ENCODE measurements at regions not wholly inside any gene's neighbourhood (a gene's known extent, or its start where the extent isn't known, plus 50 kb on each side); places are given as distances from the start of the nearest gene placed in this dataset.

DNA sequence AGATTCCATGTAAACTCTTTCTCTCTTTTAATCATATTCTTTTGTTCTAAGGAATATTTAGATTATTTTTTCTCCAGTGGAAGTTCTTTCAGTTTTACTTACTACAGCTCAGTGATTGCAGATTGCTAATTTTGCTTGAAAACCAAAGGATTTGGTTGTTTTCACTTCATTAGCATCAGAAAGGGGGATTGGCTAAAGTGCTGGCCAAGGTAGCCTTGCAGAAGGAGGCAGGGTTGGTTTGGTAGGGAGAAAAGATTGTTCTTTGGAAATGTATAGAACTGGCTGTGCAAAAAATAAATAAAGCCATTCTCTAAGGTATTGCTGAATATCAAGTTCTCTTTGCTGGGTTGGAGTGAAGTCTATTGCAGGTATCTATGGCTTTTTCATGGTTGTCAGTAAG lies 92.6 kb downstream of the FAT3 start:
- no peaks in the 10 kb centered on the region for H3K27me3 Mint-ChIP-seq (ENCODE audit: unreplicated experiment)
- no peak overlapping the region for H3K27ac Mint-ChIP-seq (ENCODE audit: unreplicated experiment)
- no peak for DNase-seq (ENCODE audit: low spot score)
- H3K36me3 Mint-ChIP-seq (ENCODE audit: low read depth, unreplicated experiment) = no peaks in the 10 kb centered on the region
- TF ChIP-seq, protein P1, sequence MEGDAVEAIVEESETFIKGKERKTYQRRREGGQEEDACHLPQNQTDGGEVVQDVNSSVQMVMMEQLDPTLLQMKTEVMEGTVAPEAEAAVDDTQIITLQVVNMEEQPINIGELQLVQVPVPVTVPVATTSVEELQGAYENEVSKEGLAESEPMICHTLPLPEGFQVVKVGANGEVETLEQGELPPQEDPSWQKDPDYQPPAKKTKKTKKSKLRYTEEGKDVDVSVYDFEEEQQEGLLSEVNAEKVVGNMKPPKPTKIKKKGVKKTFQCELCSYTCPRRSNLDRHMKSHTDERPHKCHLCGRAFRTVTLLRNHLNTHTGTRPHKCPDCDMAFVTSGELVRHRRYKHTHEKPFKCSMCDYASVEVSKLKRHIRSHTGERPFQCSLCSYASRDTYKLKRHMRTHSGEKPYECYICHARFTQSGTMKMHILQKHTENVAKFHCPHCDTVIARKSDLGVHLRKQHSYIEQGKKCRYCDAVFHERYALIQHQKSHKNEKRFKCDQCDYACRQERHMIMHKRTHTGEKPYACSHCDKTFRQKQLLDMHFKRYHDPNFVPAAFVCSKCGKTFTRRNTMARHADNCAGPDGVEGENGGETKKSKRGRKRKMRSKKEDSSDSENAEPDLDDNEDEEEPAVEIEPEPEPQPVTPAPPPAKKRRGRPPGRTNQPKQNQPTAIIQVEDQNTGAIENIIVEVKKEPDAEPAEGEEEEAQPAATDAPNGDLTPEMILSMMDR (IDR thresholded peaks at IDR 0.05; ENCODE audit: unreplicated experiment) = no peak
- H3K4me1 Mint-ChIP-seq (ENCODE audit: unreplicated experiment) = peaks cover 13% of the 10 kb centered on the region
- no peaks in the 10 kb centered on the region for H3K9me3 Mint-ChIP-seq (ENCODE audit: unreplicated experiment)
- no peak overlapping the region for H3K4me3 Mint-ChIP-seq (ENCODE audit: unreplicated experiment)

GRCh38 chr11:92317721-92318120 lies 93.1 kb downstream of the FAT3 start:
- Mint-ChIP-seq H3K36me3 (ENCODE audit: low read depth, unreplicated experiment) (no peaks in the 10 kb centered on the region), H3K9me3 (ENCODE audit: unreplicated experiment) (no peaks in the 10 kb centered on the region), H3K4me1 (ENCODE audit: unreplicated experiment) (peaks cover 13% of the 10 kb centered on the region), H3K27ac (ENCODE audit: unreplicated experiment) (no peak overlapping the region), H3K27me3 (ENCODE audit: unreplicated experiment) (no peaks in the 10 kb centered on the region), H3K4me3 (ENCODE audit: unreplicated experiment) (no peak overlapping the region)
- TF ChIP-seq, protein P1 (IDR thresholded peaks at IDR 0.05; ENCODE audit: unreplicated experiment) = no peak
- no peak for DNase-seq (ENCODE audit: low spot score)

DNA sequence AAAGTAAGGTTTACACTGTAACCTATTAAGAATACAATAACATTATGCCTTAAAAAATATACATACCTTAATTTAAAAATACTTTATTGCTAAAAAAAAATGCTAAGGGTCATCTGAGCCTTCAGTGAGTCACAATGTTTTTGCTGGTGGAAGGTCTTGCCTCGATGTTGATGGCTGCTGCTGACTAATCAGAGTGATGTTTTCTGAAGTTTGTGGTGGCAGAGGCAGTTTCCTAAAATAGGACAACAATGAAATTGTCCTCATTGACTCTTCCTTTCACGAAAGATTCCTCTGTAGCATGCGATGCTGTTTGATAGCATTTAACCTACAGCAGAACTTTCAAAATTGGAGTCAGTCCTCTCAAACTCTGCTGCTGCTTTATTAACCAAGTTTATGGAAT lies 97.6 kb downstream of the FAT3 start:
- DNase-seq (ENCODE audit: low spot score) = no peak

DNA sequence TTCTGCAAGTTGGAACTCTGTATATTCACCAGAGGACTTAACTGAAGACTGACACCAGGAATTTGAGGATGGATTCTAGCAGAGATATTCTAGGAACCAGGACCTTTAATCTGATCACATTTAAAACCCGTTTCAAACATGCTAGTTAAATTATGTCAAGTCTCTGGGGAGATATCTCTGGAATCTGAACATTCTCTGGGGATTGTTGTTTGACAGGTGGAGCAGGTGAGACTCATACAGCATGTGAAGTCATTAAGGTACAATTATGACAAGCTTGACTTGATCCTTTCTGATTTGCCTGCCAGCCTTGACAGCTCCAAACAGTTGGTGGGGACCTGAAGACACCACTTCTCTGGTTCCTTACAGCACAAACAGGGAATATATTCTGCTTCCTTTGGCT lies 100.3 kb downstream of the FAT3 start:
- Mint-ChIP-seq H3K9me3 (ENCODE audit: unreplicated experiment) (no peaks in the 10 kb centered on the region), H3K27ac (ENCODE audit: unreplicated experiment) (no peak overlapping the region), H3K4me1 (ENCODE audit: unreplicated experiment) (peaks cover 2% of the 10 kb centered on the region), H3K36me3 (ENCODE audit: low read depth, unreplicated experiment) (no peaks in the 10 kb centered on the region), H3K4me3 (ENCODE audit: unreplicated experiment) (no peak overlapping the region), H3K27me3 (ENCODE audit: unreplicated experiment) (no peaks in the 10 kb centered on the region)
- TF ChIP-seq, protein P1 (IDR thresholded peaks at IDR 0.05; ENCODE audit: unreplicated experiment) = no peak
- DNase-seq (ENCODE audit: low spot score) = no peak

More for the DNA sequence above, 97.6 kb downstream of the FAT3 start:
- Mint-ChIP-seq H3K9me3 (ENCODE audit: unreplicated experiment) (no peaks in the 10 kb centered on the region), H3K36me3 (ENCODE audit: low read depth, unreplicated experiment) (no peaks in the 10 kb centered on the region), H3K4me1 (ENCODE audit: unreplicated experiment) (peaks cover 3% of the 10 kb centered on the region), H3K27ac (ENCODE audit: unreplicated experiment) (no peak overlapping the region), H3K27me3 (ENCODE audit: unreplicated experiment) (no peaks in the 10 kb centered on the region), H3K4me3 (ENCODE audit: unreplicated experiment) (no peak overlapping the region)
- TF ChIP-seq, protein P1 (IDR thresholded peaks at IDR 0.05; ENCODE audit: unreplicated experiment) = no peak

DNA sequence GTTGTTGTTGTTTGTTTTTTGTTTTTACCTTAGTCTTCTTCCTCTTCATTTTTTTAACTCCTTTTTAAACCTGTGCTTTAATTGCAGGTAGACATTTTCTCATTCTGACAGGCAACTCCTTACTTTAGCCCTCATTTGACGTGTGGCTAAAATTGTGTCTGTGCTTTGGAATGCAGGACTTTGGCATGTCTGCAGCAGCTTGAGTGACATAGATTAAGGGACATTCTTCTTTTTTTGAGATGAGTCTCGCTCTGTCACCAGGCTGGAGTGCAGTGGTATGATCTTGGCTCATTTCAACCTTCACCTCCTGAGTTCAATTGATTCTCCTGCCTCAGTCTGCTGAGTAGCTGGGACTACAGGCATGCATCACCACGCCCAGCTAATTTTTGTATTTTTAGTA lies 100.8 kb downstream of the FAT3 start:
- Mint-ChIP-seq H3K4me3 (ENCODE audit: unreplicated experiment) (no peak overlapping the region), H3K36me3 (ENCODE audit: low read depth, unreplicated experiment) (no peaks in the 10 kb centered on the region), H3K9me3 (ENCODE audit: unreplicated experiment) (no peaks in the 10 kb centered on the region), H3K27me3 (ENCODE audit: unreplicated experiment) (no peaks in the 10 kb centered on the region), H3K27ac (ENCODE audit: unreplicated experiment) (no peak overlapping the region), H3K4me1 (ENCODE audit: unreplicated experiment) (peaks cover 6% of the 10 kb centered on the region)
- no peak for DNase-seq (ENCODE audit: low spot score)
- TF ChIP-seq, protein P1 (IDR thresholded peaks at IDR 0.05; ENCODE audit: unreplicated experiment) = no peak

Measured in endothelial cell (in vitro differentiated cells).